Thyroid gland (tissue), 4 donors: ENCODE measurements at regions not wholly inside any gene's neighbourhood (a gene's known extent, or its start where the extent isn't known, plus 50 kb on each side); places are given as distances from the start of the nearest gene placed in this dataset.

ENCODE experiments used
- CTCF ChIP-seq, 6 experiments: fragments of 200-600 bp in 3 of 6; fragments of 450-650 bp in 3 of 6; sonication (generic) in 3 of 6; IDR thresholded peaks; one replicate each; pipeline ENCODE4 v1.5.1; 2016 to 2019; ENCODE audit warnings: antibody characterized with exemption in 6 of 6, mild to moderate bottlenecking in 2 of 6, inconsistent platforms in 1 of 6, moderate library complexity in 1 of 6
- POLR2A ChIP-seq, 2 donors: fragments of 450-650 bp; IDR thresholded peaks; one replicate each; pipeline ENCODE4 v1.6.1; 2017; ENCODE audit warnings: antibody characterized with exemption in 2 of 2, mild to moderate bottlenecking in 2 of 2, moderate library complexity in 1 of 2

GRCh38 chr6:11343963-11344723, 111.7 kb upstream of the NEDD9 start:
- TF ChIP-seq POLR2A (IDR thresholded peaks at IDR 0.05) (no peak), CTCF (IDR thresholded peaks at IDR 0.05) (no peak)
